Stimulated activated CD4-positive, alpha-beta T cell treated with anti-CD3 and anti-CD28 coated beads, Interleukin-12 subunit alpha, Interleukin-12 subunit beta, amount 100 ng/mL, for 24 hours (primary cell): ENCODE measurements at regions not wholly inside any gene's neighbourhood (a gene's known extent, or its start where the extent isn't known, plus 50 kb on each side); places are given as distances from the start of the nearest gene placed in this dataset.

Source experiments
- DNase-seq, 2 experiments: peaks; one replicate each; pipeline ENCODE4 v3.0.0-alpha.2; 2020; ENCODE audit warnings: low read depth in 2 of 2

DNA sequence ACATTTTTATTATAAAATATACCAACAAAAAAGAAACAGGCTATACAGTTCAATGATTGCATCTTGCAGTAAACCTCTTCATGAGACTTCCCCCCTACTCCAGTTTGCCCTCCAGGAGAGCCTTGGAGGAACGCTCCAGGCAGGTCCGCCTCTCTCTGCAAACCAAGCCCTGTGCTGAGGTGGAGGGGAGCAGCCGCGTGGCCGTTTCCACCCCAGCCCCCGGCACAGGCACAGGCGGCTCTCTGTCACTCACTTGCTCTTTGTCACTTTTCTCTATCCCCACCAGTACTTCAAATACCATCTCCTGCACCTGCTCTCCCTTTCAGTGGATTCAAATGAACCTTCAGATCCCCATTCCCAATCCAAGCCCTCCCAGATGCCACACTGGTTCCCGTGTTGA is 479.9 kb downstream of the OCA2 start:
- DNase-seq = no peak

DNA sequence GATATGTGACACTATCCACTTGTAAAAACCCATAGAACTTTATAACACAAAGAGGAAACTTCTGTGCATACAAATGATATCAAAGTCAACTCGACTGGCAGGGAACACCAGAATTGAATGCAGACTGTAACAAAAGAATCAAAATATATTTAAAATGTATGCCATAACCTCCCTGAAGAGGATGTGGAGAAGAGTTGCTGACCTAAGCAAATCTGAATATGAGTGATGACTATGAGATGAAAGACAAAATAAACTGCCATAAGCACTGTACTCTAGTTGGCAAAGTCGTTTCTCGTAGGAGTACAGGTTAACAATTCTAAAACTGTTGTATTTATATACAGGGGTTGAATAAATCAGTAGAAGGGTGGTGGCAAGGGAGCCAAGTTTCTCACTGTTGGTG is 482.1 kb downstream of the OCA2 start:
- no peak for DNase-seq

DNA sequence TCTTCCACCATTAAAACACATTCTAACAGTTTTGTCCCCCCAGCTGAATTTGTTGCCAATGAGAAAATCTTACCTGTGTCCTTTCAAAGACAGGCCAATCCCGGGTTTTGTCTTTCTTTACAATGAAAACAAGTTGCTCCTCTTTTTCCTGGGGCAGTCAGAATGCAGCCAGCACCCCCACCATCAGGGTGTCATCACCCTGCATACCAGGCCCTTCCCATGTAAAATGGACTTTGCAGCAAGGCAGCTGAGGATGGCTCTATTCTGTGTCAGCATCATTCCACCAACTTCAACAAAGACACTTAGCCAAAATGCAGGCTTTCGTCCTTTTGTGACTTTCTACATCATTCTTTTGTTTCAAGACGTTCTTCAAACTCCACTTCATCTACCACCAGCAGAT is 490.9 kb downstream of the OCA2 start:
- no peak for DNase-seq

DNA sequence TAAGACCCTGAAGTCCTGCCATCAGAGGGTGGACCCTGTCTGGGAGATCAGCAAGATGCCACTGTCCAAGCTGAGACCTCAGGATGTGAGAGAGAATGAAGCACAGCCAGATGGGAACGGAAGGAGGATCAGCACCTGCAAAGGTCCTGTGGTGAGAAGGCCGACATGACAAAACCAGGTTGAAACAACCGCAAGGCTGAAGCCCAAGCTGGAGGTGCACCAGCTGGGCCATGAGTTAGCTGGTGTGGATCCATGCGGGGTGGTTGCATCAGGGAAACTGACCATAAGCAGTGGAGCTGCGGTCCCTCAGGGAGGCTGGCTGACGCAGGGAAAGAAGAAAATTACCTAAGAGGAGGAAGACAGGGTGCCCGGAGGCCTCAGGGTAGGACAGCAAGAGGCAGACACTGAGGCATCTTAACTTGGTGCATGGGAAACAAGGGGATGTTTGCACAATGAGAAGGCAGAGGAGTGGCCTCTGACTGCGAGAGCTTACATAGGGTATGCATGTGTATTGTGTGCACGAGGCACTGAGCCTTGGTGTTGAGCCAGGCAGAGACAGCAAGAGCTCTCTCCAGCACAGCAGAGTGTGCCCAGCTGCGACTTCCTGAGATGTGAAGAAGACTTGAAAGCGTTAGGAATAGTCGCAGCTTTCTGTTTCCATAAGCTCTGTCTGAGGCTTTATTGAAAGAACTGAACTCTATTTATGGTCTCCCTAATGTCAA is 497.7 kb downstream of the OCA2 start:
- no peak for DNase-seq

DNA sequence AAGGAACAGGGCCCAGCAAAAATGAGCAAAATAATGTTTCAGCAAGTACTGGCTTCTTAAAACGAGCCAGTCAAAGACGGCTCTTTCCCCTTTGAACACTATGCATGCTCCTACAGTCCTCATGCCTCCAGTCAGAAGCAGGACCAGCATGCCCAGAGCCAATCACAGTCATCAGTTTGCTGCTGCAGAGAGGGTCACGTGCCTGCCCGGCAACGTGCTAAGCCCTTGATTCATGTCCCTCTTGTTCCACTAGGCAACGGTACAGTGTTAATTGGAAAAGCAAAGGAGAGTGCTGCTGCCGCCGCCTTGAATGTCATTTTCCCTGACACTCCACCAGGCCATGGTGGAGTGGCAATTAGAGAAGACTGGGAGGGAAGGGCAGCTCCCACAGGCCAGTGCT is 500.1 kb downstream of the OCA2 start:
- DNase-seq = no peak

DNA sequence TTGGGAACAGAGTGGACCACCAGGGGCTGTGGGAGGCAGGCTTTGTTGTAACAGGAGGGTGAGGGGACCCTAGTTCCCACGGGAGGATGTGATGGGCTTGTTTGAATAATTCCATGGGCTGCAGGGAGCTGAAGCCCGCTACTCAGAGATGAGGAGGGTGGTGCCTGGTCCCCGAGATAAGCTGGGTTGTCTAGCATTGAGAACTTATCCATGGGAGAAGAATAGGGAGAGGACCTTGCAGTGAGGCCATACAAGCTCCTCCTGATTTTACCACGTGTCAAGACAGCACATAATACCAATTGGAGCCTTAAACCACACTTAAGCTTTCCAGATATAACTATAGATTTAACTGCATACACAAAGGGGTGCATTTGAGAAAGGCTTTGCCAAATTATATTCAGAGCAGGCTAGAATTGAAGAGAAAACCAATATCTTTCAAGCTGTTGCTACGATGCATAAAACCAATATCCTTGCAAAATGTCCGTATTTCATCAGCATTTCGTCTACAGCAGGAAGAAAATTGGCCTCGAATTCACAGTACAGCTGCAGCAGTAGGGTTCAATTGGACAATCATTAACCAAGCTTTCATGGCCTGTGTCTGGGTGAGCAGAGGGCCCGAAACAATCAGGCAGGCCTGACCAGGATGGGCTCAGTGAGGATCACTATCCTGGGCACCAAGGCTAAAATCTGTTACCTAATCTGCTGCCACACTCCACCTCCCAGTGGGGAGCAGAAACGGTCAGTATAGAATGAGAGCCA is 500.7 kb downstream of the OCA2 start:
- no peak for DNase-seq

DNA sequence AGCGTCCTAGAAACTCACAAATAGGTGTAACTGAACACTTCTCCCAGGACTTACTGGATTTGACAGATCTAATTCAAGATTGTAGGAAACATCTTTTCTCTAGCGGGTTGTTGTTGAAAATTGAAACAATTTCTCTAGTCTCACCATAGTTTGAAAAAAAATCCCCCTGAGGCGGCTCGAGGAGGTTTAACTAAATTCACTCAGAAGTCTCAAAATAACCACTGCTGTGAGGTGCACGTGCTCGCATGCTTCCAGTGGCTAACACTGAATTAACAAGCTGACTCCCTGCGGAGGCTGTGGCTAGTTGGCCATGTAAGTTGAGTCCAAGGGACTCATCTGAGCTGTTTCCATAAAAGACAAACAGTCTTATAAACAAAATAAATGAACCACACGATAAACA is 503.9 kb downstream of the OCA2 start:
- no peak for DNase-seq

DNA sequence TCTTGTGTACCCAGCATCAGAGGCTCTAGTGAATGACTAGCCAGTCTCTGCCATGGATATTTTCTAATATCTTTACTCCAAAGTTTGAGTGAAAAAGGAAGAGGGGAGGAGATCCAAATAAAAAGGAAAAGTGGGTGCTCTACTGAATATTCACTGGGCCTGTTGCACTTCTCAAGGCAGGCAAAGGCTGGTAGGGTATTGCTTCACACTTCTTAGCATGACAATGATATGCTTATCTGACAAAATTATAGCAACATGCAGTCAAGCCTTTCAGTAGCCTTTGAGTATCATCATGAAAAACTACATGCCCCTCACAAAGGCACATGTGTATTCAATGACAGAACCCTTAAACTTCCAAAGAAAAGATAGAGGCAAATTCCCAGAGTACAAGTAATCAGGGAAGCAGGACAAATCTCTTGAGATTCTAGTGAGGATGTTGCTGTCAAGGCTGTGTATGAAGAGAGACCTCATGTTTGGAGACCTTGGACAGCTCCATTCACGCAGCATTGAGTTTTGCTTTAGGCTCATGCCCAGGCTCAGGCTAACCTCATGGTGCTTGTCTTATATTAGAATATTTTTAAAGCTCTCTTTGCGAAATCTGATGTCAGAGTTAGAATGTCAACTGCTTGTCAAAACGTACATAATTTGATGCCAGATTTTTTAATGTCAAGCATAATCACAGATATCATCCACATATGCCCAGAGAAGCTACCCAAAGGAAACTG is 506.9 kb downstream of the OCA2 start:
- DNase-seq = no peak
